ENCODE measurements at regions not wholly inside any gene's neighbourhood (a gene's known extent, or its start where the extent isn't known, plus 50 kb on each side); places are given as distances from the start of the nearest gene placed in this dataset.
A peak's percentile ranks its signal among the peaks of the same experiment; 100 is the strongest.
"Not testable (repeated sequence)": the region's sequence is repeated elsewhere in the genome, so short reads cannot be mapped to it uniquely, and the experiment has no call there.

- TF ChIP-seq POLR2A (IDR thresholded peaks at IDR 0.05; ENCODE audit: low read length) = no peak
- no peak for TF ChIP-seq GATA1 (IDR thresholded peaks at IDR 0.05; ENCODE audit: low read depth, low read length)
- DNase-seq = no peak
Measured at GRCh38 chr7:113368256-113368655, 249.9 kb upstream of the SMIM30 start.

DNA sequence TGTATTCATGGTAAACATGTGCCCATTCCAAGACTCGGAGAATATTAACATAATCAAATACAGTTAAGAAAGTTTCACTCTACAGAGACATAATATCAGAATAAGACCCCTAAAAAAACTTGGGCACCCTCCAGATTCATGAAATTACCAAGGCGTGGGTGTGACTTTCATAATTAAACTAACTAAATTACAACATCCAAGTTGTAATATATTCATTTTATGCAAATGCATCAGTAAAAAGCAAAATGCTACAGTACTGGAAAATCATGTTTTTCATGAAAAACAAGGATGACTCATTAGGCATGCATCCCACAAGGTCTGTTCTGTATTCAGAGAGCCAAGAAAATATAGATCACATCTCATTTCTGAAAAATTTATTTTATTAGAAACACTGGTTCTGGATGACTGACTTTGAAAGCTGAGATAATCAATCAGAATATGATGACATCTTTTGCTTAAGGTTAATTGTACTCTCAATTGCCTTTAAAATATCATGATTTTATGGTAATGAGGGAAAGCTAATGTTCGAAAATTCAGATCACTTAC, 248.8 kb upstream of the SMIM30 start:
- DNase-seq = no peak
- TF ChIP-seq POLR2A (IDR thresholded peaks at IDR 0.05; ENCODE audit: low read length) (no peak), GATA1 (IDR thresholded peaks at IDR 0.05; ENCODE audit: low read depth, low read length) (no peak)

DNA sequence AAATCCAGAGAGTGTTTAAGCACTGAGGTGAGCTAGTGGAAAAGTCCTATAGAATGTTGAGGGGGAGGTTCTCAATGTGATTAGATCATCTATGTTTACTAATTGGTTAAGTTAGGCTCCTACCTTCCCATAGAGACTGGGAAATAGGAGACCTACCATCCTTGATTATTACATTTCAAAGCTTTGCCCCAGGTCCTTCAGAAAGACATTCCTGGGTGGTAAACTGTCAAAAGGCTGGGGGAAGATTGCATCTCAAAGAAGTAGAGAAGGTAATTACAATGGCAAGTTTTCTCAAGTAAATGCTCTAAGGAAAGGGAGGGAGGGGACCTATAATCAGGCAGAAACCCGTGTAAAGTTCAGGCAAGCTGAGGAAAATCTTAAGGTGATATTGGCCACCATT, 247.8 kb upstream of the SMIM30 start:
- DNase-seq = no peak
- TF ChIP-seq GATA1 (IDR thresholded peaks at IDR 0.05; ENCODE audit: low read depth, low read length) (no peak), POLR2A (IDR thresholded peaks at IDR 0.05; ENCODE audit: low read length) (no peak)

DNA sequence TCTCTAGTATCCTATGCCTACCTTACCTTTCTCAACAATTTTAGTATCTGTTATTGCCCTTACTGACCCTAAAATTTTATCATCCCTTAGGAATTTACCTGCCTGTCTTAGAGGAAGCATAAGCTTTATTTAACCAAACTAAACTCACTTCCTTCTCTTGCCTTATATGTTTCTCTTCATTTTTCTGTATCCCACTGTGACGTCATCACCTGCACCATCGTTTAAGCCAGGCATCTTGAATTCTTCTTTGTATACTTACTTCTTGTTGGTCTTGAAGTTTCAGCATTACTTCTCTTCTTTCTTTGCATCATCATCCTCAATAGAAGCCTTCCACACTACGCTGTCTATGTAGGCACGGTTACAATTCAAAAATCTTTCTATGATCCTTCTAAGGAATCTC, 231.0 kb upstream of the SMIM30 start:
- no peak for DNase-seq
- TF ChIP-seq POLR2A (IDR thresholded peaks at IDR 0.05; ENCODE audit: low read length) (no peak), GATA1 (IDR thresholded peaks at IDR 0.05; ENCODE audit: low read depth, low read length) (no peak)

GRCh38 chr7:113339661-113340060, 221.3 kb upstream of the SMIM30 start:
- no peak for DNase-seq
- TF ChIP-seq GATA1 (IDR thresholded peaks at IDR 0.05; ENCODE audit: low read depth, low read length) (no peak), POLR2A (IDR thresholded peaks at IDR 0.05; ENCODE audit: low read length) (no peak)

GRCh38 chr7:113338071-113338696, 219.8 kb upstream of the SMIM30 start:
- TF ChIP-seq POLR2A (IDR thresholded peaks at IDR 0.05; ENCODE audit: low read length) (no peak), GATA1 (IDR thresholded peaks at IDR 0.05; ENCODE audit: low read depth, low read length) (no peak)
- DNase-seq = no peak

DNA sequence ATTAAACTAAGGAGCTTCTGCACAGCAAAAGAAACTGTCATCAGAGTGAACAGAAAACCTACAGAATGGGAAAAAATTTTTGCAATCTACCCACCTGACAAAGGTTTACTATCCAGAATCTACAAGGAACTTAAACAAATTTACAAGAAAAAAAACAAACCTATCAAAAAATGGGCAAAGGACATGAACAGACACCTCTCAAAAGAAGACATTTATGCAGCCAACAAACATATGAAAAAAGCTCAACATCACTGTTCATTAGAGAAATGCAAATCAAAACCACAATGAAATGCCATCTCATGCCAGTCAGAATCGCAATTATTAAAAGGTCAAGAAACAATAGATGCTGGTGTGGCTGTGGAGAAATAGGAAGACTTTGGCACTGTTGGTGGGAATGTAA, 218.5 kb upstream of the SMIM30 start:
- not testable (repeated sequence) for DNase-seq

DNA sequence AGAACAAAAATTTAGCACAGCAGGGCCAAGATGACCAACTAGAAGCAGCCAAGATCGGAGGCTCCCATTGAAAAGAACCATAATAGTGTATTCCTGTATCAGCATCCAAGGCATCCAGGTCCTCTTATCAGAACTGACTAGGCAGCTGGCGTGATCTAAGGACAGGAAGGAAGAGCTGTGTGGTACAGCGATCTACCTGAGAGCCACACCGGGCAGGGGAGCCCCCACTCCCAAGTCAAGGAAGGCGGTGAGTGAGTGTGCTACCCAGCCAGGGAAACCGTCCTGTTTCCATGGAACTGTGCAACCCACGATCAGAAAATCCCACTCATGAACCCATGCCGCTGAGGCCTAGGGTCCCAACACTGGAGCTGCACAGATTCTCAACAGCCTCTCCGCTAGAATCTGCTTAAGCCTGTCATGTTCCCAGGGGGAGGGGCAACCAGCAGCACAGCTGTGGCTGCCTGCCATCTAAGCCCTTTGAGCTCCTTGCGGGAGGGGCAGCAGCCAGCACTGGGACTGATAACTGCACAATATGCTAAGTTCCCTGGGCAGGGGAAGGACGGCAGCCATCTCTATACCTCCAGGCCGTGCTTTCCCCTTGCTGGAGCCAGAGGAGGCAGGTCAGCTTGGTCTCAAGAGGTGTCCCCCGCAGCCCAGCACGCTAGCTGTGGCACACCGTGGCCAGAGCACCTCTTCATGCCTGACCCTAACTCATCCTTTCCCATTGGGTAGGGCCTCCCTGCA, 213.0 kb upstream of the SMIM30 start:
- TF ChIP-seq GATA1 (IDR thresholded peaks at IDR 0.05; ENCODE audit: low read depth, low read length) (no peak), POLR2A (IDR thresholded peaks at IDR 0.05; ENCODE audit: low read length) (no peak)
- no peak for DNase-seq

GRCh38 chr7:113321201-113321600, 202.8 kb upstream of the SMIM30 start:
- no peak for TF ChIP-seq GATA1 (IDR thresholded peaks at IDR 0.05; ENCODE audit: low read depth, low read length)
- TF ChIP-seq POLR2A (IDR thresholded peaks at IDR 0.05; ENCODE audit: low read length) = no peak
- DNase-seq = no peak

DNA sequence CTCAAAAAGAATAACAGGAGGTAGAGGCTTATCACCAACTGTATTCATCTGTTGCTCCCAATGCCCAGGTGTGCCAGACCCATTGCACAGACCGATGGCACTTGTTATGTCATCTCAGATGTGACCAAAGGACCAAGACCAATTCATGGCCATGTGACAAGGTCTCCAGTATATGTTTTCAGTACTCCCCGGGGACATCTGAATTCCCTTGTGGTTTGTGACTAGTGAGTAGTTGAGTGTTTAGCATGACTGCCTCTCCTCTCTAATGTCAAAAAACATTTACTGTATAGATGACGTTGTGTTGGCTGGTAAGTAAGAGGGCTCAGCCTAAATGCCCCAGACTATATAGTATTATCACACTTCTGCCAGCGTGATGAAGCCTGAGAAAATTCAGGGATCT, 202.1 kb upstream of the SMIM30 start:
- TF ChIP-seq GATA1 (IDR thresholded peaks at IDR 0.05; ENCODE audit: low read depth, low read length) (no peak), POLR2A (IDR thresholded peaks at IDR 0.05; ENCODE audit: low read length) (no peak)
- DNase-seq = no peak

DNA sequence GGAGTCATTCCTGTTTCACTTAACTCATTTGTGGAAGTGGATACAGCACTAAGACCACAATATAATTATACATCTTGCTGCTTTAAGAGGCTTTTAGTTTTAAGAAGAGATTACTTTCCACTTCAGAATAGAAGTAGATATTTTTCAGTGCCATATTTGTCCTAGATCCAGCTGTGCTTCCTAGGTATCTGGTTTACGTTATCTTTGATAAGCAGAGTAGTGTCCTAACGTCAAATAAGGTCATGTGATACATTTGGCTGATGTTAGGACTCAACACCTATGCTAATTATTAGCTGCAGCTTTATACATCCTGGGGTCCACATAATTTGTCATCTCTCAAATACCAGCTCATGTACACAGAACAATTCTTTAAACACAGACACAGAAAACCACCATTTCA, 196.2 kb upstream of the SMIM30 start:
- TF ChIP-seq POLR2A (IDR thresholded peaks at IDR 0.05; ENCODE audit: low read length) (no peak), GATA1 (IDR thresholded peaks at IDR 0.05; ENCODE audit: low read depth, low read length) (no peak)
- peak; percentile 1 to 31 for DNase-seq

DNA sequence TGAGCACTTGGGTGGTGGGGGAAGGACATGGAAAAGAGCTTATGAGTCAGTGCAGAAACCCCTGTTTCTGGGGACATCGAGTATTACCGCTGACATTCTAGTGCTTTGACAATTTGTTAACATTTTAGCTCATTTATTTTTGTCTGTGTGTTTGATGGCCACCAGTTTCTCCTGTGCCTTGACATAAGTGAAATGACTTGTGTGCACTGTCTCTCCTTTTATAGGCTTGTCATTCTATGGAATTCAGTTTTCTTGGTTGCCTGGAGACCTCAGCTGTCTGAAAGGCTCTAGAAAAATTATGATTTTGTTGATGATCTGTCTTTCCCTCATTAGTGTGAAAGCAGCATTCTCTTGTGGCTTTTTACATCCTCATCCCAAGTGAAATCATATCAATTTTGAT, 190.0 kb upstream of the SMIM30 start:
- no peak for TF ChIP-seq GATA1 (IDR thresholded peaks at IDR 0.05; ENCODE audit: low read depth, low read length)
- TF ChIP-seq POLR2A (IDR thresholded peaks at IDR 0.05; ENCODE audit: low read length) = no peak

DNA sequence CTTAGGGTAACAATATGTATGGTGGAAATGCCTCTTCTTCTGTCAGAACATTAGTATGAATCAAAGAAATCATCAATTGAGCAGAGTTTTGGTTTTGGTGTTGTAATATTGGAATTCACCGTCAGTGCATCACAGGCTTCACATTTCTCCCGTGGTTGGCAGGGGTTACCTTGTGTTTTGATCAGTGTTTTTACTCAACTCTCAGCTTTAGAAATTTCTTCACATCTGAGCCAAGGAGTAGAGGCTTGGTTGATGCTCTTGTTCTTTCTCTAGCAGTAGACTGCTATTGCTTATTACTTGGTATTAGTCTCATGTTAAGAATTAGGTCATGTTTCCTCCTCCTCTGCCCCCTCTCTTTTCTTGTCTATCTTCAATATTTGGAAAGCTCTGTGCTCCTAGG, 188.8 kb upstream of the SMIM30 start:
- no peak for DNase-seq
- TF ChIP-seq GATA1 (IDR thresholded peaks at IDR 0.05; ENCODE audit: low read depth, low read length) = no peak
- TF ChIP-seq POLR2A (IDR thresholded peaks at IDR 0.05; ENCODE audit: low read length) = no peak

More for the DNA sequence above, 190.0 kb upstream of the SMIM30 start:
- DNase-seq = no peak

GRCh38 chr7:113306302-113306701, 187.9 kb upstream of the SMIM30 start:
- no peak for TF ChIP-seq GATA1 (IDR thresholded peaks at IDR 0.05; ENCODE audit: low read depth, low read length)
- TF ChIP-seq POLR2A (IDR thresholded peaks at IDR 0.05; ENCODE audit: low read length) = no peak
- DNase-seq = no peak

DNA sequence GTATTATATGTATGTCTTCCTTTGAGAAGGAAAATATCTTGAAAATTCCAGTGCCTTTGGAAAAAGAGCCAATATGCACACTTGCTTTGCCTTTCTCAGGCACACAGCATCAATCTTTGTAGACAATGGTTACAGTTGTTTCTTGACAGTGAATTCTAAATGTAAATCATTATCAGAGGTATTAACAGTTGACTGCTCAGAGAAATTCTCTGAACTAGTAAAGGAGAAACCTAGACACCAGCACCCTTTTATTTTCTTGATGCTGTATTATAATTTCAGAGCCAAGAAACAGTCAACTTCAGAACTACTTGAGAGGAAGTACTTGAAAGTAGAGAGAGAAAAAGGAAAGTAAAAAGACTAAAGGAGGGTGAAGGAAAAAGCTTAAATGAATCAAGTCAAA, 185.8 kb upstream of the SMIM30 start:
- TF ChIP-seq GATA1 (IDR thresholded peaks at IDR 0.05; ENCODE audit: low read depth, low read length) (no peak), POLR2A (IDR thresholded peaks at IDR 0.05; ENCODE audit: low read length) (no peak)
- DNase-seq = no peak

GRCh38 chr7:113303388-113303787, 185.0 kb upstream of the SMIM30 start:
- DNase-seq = not testable (repeated sequence)
